ENCODE measurements at regions not wholly inside any gene's neighbourhood (a gene's known extent, or its start where the extent isn't known, plus 50 kb on each side); places are given as distances from the start of the nearest gene placed in this dataset.

- WGBS, 2 donors, result 87 to 92% methylated on average over 3 of the region's 3 CpGs
Measured at GRCh38 chr4:111595456-111595855, 549.8 kb upstream of the FAM241A start.

GRCh38 chr4:111596491-111596890 is 548.8 kb upstream of the FAM241A start:
- H3K4me1 ChIP-seq (ENCODE audit: control insufficient read depth in 1 of 2, insufficient read depth in 2 of 2, low read length in 2 of 2), result no peaks in the 10 kb centered on the region
- no peak for ATAC-seq (ENCODE audit: low FRiP score)
- WGBS, 2 donors, result 88 to 89% methylated on average over 4 of the region's 4 CpGs
- DNase-seq, result no peak
- no peak overlapping the region for H3K27ac ChIP-seq (ENCODE audit: low read depth in 1 of 2, low read length in 2 of 2)
- H3K9me3 ChIP-seq (ENCODE audit: control insufficient read depth, low read length), result peaks cover 1% of the 10 kb centered on the region
- no peaks in the 10 kb centered on the region for H3K36me3 ChIP-seq (ENCODE audit: control insufficient read depth in 1 of 2, insufficient read depth in 2 of 2, low read length in 1 of 2)
- intact Hi-C loops (cut with DNase I), result no loop called here
- no peak overlapping the region for H3K4me3 ChIP-seq (ENCODE audit: low read length in 2 of 2)
- no peaks in the 10 kb centered on the region for H3K27me3 ChIP-seq (ENCODE audit: control insufficient read depth in 1 of 2, insufficient read depth in 2 of 2, low read length in 1 of 2)

More at GRCh38 chr4:111595456-111595855, 549.8 kb upstream of the FAM241A start:
- DNase-seq (no peak), ATAC-seq (ENCODE audit: low FRiP score) (no peak)
- Histone ChIP-seq H3K4me1 (ENCODE audit: control insufficient read depth in 1 of 2, insufficient read depth in 2 of 2, low read length in 2 of 2) (no peaks in the 10 kb centered on the region), H3K36me3 (ENCODE audit: control insufficient read depth in 1 of 2, insufficient read depth in 2 of 2, low read length in 1 of 2) (no peaks in the 10 kb centered on the region), H3K9me3 (ENCODE audit: control insufficient read depth, low read length) (peaks cover 1% of the 10 kb centered on the region), H3K4me3 (ENCODE audit: low read length in 2 of 2) (no peak overlapping the region), H3K27ac (ENCODE audit: low read depth in 1 of 2, low read length in 2 of 2) (no peak overlapping the region), H3K27me3 (ENCODE audit: control insufficient read depth in 1 of 2, insufficient read depth in 2 of 2, low read length in 1 of 2) (no peaks in the 10 kb centered on the region)
- intact Hi-C loops (cut with DNase I), result no loop called here

- intact Hi-C loops (cut with DNase I), result no loop called here
- Histone ChIP-seq H3K36me3 (ENCODE audit: control insufficient read depth in 1 of 2, insufficient read depth in 2 of 2, low read length in 1 of 2) (no peaks in the 10 kb centered on the region), H3K9me3 (ENCODE audit: control insufficient read depth, low read length) (no peaks in the 10 kb centered on the region), H3K27ac (ENCODE audit: low read depth in 1 of 2, low read length in 2 of 2) (no peak overlapping the region), H3K4me1 (ENCODE audit: control insufficient read depth in 1 of 2, insufficient read depth in 2 of 2, low read length in 2 of 2) (no peaks in the 10 kb centered on the region), H3K4me3 (ENCODE audit: low read length in 2 of 2) (no peak overlapping the region), H3K27me3 (ENCODE audit: control insufficient read depth in 1 of 2, insufficient read depth in 2 of 2, low read length in 1 of 2) (no peaks in the 10 kb centered on the region)
- WGBS, 2 donors, result 74 to 75% methylated on average over 3 of the region's 3 CpGs
- ATAC-seq (ENCODE audit: low FRiP score) (no peak), DNase-seq (no peak)
Measured at GRCh38 chr4:111601671-111602070, 543.6 kb upstream of the FAM241A start.

- Histone ChIP-seq H3K9me3 (ENCODE audit: control insufficient read depth, low read length) (no peaks in the 10 kb centered on the region), H3K27me3 (ENCODE audit: control insufficient read depth in 1 of 2, insufficient read depth in 2 of 2, low read length in 1 of 2) (no peaks in the 10 kb centered on the region), H3K36me3 (ENCODE audit: control insufficient read depth in 1 of 2, insufficient read depth in 2 of 2, low read length in 1 of 2) (no peaks in the 10 kb centered on the region), H3K4me3 (ENCODE audit: low read length in 2 of 2) (no peak overlapping the region), H3K27ac (ENCODE audit: low read depth in 1 of 2, low read length in 2 of 2) (no peak overlapping the region), H3K4me1 (ENCODE audit: control insufficient read depth in 1 of 2, insufficient read depth in 2 of 2, low read length in 2 of 2) (no peaks in the 10 kb centered on the region)
- DNase-seq (no peak), ATAC-seq (ENCODE audit: low FRiP score) (no peak)
- intact Hi-C loops (cut with DNase I), result no loop called here
- WGBS, 2 donors, result 39 to 47% methylated on average over 1 of the region's 1 CpG
Measured at GRCh38 chr4:111602848-111603247, 542.4 kb upstream of the FAM241A start.

DNA sequence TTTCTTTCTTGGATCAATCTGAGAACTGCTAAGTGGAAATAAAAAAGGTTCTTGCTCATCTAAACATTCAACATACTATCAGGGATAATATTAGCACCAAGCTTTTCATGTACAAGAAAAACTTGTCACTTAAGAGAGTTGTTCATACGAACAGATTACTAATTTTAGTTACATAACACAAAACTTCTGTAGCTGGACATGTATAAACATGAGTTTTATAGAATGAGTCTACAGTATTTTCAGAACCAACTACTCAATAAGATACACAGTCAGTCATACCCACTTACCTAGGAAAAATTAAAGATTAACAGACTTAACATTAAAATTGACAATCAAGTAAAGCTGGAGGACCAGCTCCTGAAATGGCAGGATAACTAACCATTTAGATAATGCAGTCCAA is 540.1 kb upstream of the FAM241A start:
- no peak overlapping the region for H3K27ac ChIP-seq (ENCODE audit: low read depth in 1 of 2, low read length in 2 of 2)
- H3K4me1 ChIP-seq (ENCODE audit: control insufficient read depth in 1 of 2, insufficient read depth in 2 of 2, low read length in 2 of 2), result no peaks in the 10 kb centered on the region
- DNase-seq, result no peak
- ATAC-seq (ENCODE audit: low FRiP score), result no peak
- no peak overlapping the region for H3K4me3 ChIP-seq (ENCODE audit: low read length in 2 of 2)
- no peaks in the 10 kb centered on the region for H3K27me3 ChIP-seq (ENCODE audit: control insufficient read depth in 1 of 2, insufficient read depth in 2 of 2, low read length in 1 of 2)
- no peaks in the 10 kb centered on the region for H3K9me3 ChIP-seq (ENCODE audit: control insufficient read depth, low read length)
- WGBS, 2 donors, result 27 to 41% methylated on average over 1 of the region's 1 CpG
- intact Hi-C loops (cut with DNase I), result no loop called here
- H3K36me3 ChIP-seq (ENCODE audit: control insufficient read depth in 1 of 2, insufficient read depth in 2 of 2, low read length in 1 of 2), result no peaks in the 10 kb centered on the region

DNA sequence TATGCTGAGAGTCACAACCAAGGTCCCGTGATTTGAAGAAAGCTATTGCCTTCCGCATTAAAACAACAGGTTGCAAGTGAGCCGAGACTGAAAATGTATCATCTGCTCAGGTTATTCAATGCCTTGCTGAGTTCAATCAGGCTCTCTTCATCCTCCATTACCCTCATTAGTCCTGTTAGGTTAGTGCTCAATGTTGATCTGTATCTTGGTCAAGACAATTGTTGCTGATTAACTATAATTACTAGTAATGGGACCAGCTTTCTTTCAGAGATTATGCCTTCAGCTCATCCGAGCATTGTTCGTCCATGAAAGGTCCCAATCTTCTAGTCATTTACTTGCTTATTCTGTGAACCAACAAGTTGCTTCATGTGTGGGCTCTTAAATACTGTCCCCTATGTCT is 534.6 kb upstream of the FAM241A start:
- 81 to 93% methylated on average over 5 of the region's 5 CpGs for WGBS, 2 donors
- intact Hi-C loops (cut with DNase I), result no loop called here
- no peaks in the 10 kb centered on the region for H3K9me3 ChIP-seq (ENCODE audit: control insufficient read depth, low read length)
- DNase-seq (no peak), ATAC-seq (ENCODE audit: low FRiP score) (no peak)
- no peaks in the 10 kb centered on the region for H3K4me1 ChIP-seq (ENCODE audit: control insufficient read depth in 1 of 2, insufficient read depth in 2 of 2, low read length in 2 of 2)
- H3K36me3 ChIP-seq (ENCODE audit: control insufficient read depth in 1 of 2, insufficient read depth in 2 of 2, low read length in 1 of 2), result no peaks in the 10 kb centered on the region
- no peak overlapping the region for H3K27ac ChIP-seq (ENCODE audit: low read depth in 1 of 2, low read length in 2 of 2)
- no peak overlapping the region for H3K4me3 ChIP-seq (ENCODE audit: low read length in 2 of 2)
- H3K27me3 ChIP-seq (ENCODE audit: control insufficient read depth in 1 of 2, insufficient read depth in 2 of 2, low read length in 1 of 2), result no peaks in the 10 kb centered on the region

DNA sequence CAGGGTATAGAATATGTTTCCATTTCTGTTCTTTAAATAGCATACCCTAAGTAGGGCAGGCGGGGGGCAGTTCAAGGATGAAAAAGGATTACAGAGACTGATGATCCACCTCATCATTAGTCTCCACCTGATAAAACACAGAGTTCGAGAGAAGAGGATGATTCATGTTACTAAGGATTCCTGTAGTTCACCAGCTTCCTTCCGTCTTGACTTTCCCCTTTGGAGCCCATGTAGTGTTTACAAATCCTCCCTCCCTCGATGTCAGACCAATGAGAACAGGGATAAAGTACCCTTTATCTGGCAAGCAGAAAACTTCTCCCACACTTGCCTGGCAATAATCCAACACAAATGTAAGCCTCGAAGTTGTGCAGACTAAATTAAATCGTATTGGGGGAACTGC is 526.3 kb upstream of the FAM241A start:
- H3K9me3 ChIP-seq (ENCODE audit: control insufficient read depth, low read length), result no peaks in the 10 kb centered on the region
- H3K36me3 ChIP-seq (ENCODE audit: control insufficient read depth in 1 of 2, insufficient read depth in 2 of 2, low read length in 1 of 2), result no peaks in the 10 kb centered on the region
- intact Hi-C loops (cut with DNase I), result no loop called here
- H3K27ac ChIP-seq (ENCODE audit: low read depth in 1 of 2, low read length in 2 of 2), result no peak overlapping the region
- no peak for ATAC-seq (ENCODE audit: low FRiP score)
- no peaks in the 10 kb centered on the region for H3K27me3 ChIP-seq (ENCODE audit: control insufficient read depth in 1 of 2, insufficient read depth in 2 of 2, low read length in 1 of 2)
- no peak for DNase-seq
- 10% methylated on average over 6 of the region's 6 CpGs for WGBS, 2 donors
- no peaks in the 10 kb centered on the region for H3K4me1 ChIP-seq (ENCODE audit: control insufficient read depth in 1 of 2, insufficient read depth in 2 of 2, low read length in 2 of 2)
- no peak overlapping the region for H3K4me3 ChIP-seq (ENCODE audit: low read length in 2 of 2)

GRCh38 chr4:111628437-111628836 is 516.8 kb upstream of the FAM241A start:
- H3K36me3 ChIP-seq (ENCODE audit: control insufficient read depth in 1 of 2, insufficient read depth in 2 of 2, low read length in 1 of 2), result no peaks in the 10 kb centered on the region
- 39 to 41% methylated on average over 10 of the region's 10 CpGs for WGBS, 2 donors
- DNase-seq (no peak), ATAC-seq (ENCODE audit: low FRiP score) (no peak)
- no peaks in the 10 kb centered on the region for H3K4me1 ChIP-seq (ENCODE audit: control insufficient read depth in 1 of 2, insufficient read depth in 2 of 2, low read length in 2 of 2)
- no peaks in the 10 kb centered on the region for H3K9me3 ChIP-seq (ENCODE audit: control insufficient read depth, low read length)
- no peaks in the 10 kb centered on the region for H3K27me3 ChIP-seq (ENCODE audit: control insufficient read depth in 1 of 2, insufficient read depth in 2 of 2, low read length in 1 of 2)
- intact Hi-C loops (cut with DNase I), result no loop called here
- H3K4me3 ChIP-seq (ENCODE audit: low read length in 2 of 2), result no peak overlapping the region
- no peak overlapping the region for H3K27ac ChIP-seq (ENCODE audit: low read depth in 1 of 2, low read length in 2 of 2)

- WGBS, 2 donors, result 43 to 45% methylated on average over 2 of the region's 2 CpGs
Measured at GRCh38 chr4:111630705-111631104, 514.5 kb upstream of the FAM241A start.

More at GRCh38 chr4:111630705-111631104, 514.5 kb upstream of the FAM241A start:
- Histone ChIP-seq H3K27ac (ENCODE audit: low read depth in 1 of 2, low read length in 2 of 2) (no peak overlapping the region), H3K27me3 (ENCODE audit: control insufficient read depth in 1 of 2, insufficient read depth in 2 of 2, low read length in 1 of 2) (no peaks in the 10 kb centered on the region), H3K36me3 (ENCODE audit: control insufficient read depth in 1 of 2, insufficient read depth in 2 of 2, low read length in 1 of 2) (no peaks in the 10 kb centered on the region), H3K4me3 (ENCODE audit: low read length in 2 of 2) (no peak overlapping the region), H3K4me1 (ENCODE audit: control insufficient read depth in 1 of 2, insufficient read depth in 2 of 2, low read length in 2 of 2) (no peaks in the 10 kb centered on the region), H3K9me3 (ENCODE audit: control insufficient read depth, low read length) (no peaks in the 10 kb centered on the region)
- intact Hi-C loops (cut with DNase I), result loop anchor here in 1 of 2 donors (10.0 kb wide), 2 partner anchors 224 to 996 kb away; no protein-coding TSS in a partner anchor
- DNase-seq (no peak), ATAC-seq (ENCODE audit: low FRiP score) (no peak)

All from aorta (tissue), 5 donors.